PC-3 (cell line): ENCODE measurements at regions not wholly inside any gene's neighbourhood (a gene's known extent, or its start where the extent isn't known, plus 50 kb on each side); places are given as distances from the start of the nearest gene placed in this dataset.

Experiments used
- ATAC-seq: fragments of 200-7000 bp; cut with Tn5 transposase; 2 replicates; pipeline ENCODE4 v1.9.1; 2020; ENCODE audit warnings: mild to moderate bottlenecking, moderate library complexity
- BruUV-seq: library from RNA; stranded (reverse); fragments of 400-500 nt; replicated peaks from 2 replicates; lab custom pipeline; 2021; lab: Mats Ljungman, UMichigan
- CTCF ChIA-PET: fragments of 300-600 bp; sonication (Branson Sonifier 250); formaldehyde crosslinking; loops from one replicate; lab custom pipeline; 2022; ENCODE audit warnings: antibody characterized with exemption; lab: Charles Lee
- POLR2A ChIA-PET: fragments of 300-600 bp; sonication (Branson Sonifier 250); formaldehyde crosslinking; loops from one replicate; lab custom pipeline; 2022; ENCODE audit warnings: antibody characterized with exemption; ENCODE audit not compliant: unreplicated experiment; lab: Charles Lee
- DNase-seq: peaks from one replicate; pipeline ENCODE4 v3.0.0-alpha.2; 2015
- H2AFZ ChIP-seq: fragments of 300-600 bp; sonication (generic); 2 replicates; pipeline ENCODE4 v1.6.0; 2016; ENCODE audit warnings: antibody characterized with exemption, low read length
- H3F3A ChIP-seq: fragments of 300-600 bp; sonication (generic); one replicate; pipeline ENCODE4 v1.6.0; 2017; ENCODE audit warnings: antibody characterized with exemption, low read length, control low read depth, mild to moderate bottlenecking; ENCODE audit not compliant: unreplicated experiment
- H3K27ac ChIP-seq: fragments of 300-600 bp; sonication (generic); 2 replicates; pipeline ENCODE4 v1.5.1; 2016; ENCODE audit warnings: mild to moderate bottlenecking, low read length
- H3K27me3 ChIP-seq: fragments of 300-600 bp; sonication (generic); 2 replicates; pipeline ENCODE4 v1.6.1; 2016; ENCODE audit warnings: low read length, mixed read lengths
- H3K36me3 ChIP-seq: fragments of 300-600 bp; sonication (generic); 2 replicates; pipeline ENCODE4 v1.6.1; 2016; ENCODE audit warnings: low read depth, mixed run types, low read length, mixed read lengths
- H3K4me1 ChIP-seq: fragments of 300-600 bp; sonication (generic); 2 replicates; pipeline ENCODE4 v1.5.1; 2016; ENCODE audit warnings: low read length; ENCODE audit not compliant: insufficient read depth
- H3K4me2 ChIP-seq: fragments of 300-600 bp; sonication (generic); 2 replicates; pipeline ENCODE4 v1.6.0; 2016; ENCODE audit warnings: low read length
- H3K4me3 ChIP-seq: fragments of 300-600 bp; sonication (generic); 2 replicates; pipeline ENCODE4 v1.5.1; 2016; ENCODE audit warnings: mild to moderate bottlenecking, low read length, mixed read lengths
- H3K79me2 ChIP-seq: fragments of 300-600 bp; sonication (generic); 2 replicates; pipeline ENCODE4 v1.6.1; 2017; ENCODE audit warnings: low read length, mixed read lengths
- H3K9ac ChIP-seq: fragments of 300-600 bp; sonication (generic); 2 replicates; pipeline ENCODE4 v1.6.0; 2016; ENCODE audit warnings: mild to moderate bottlenecking, low read length
- H3K9me2 ChIP-seq: fragments of 300-600 bp; sonication (generic); replicated peaks from 2 replicates; pipeline ENCODE4 v1.6.1; 2016; ENCODE audit warnings: mixed run types, low read length, mixed read lengths
- H3K9me3 ChIP-seq: fragments of 300-600 bp; sonication (generic); 2 replicates; pipeline ENCODE4 v1.6.1; 2016; ENCODE audit warnings: low read length, mixed read lengths
- H4K20me1 ChIP-seq: fragments of 300-600 bp; sonication (generic); 2 replicates; pipeline ENCODE4 v1.6.1; 2016; ENCODE audit warnings: low read length, mixed read lengths
- EZH2 ChIP-seq: fragments of 300-600 bp; sonication (generic); IDR thresholded peaks from one replicate; pipeline ENCODE4 v1.6.1; 2017; ENCODE audit warnings: antibody characterized with exemption, mild to moderate bottlenecking, low read length; ENCODE audit not compliant: unreplicated experiment
- EZH2phosphoT487 ChIP-seq: fragments of 300-600 bp; sonication (generic); IDR thresholded peaks from 2 replicates; pipeline ENCODE4 v1.6.1; 2018; ENCODE audit warnings: mild to moderate bottlenecking, antibody characterized with exemption, low read length, borderline replicate concordance
- intact Hi-C: fragments of 100-400 bp; cut with micrococcal nuclease; formaldehyde crosslinking; loops from 2 replicates; pipeline ENCODE4 v1.9.0; 2023
- TF ChIP-seq, protein P1 (sequence below): fragments of 300-600 bp; sonication (generic); conservative IDR thresholded peaks from 2 replicates; pipeline ENCODE4 v1.5.1; 2017; ENCODE audit warnings: antibody characterized with exemption, low read depth, mild to moderate bottlenecking, low read length

- ChIA-PET POLR2A (no interaction called here), CTCF (no interaction called here)
- Histone ChIP-seq H3K4me3 (no peak overlapping the region), H3K27ac (no peak overlapping the region), H3K27me3 (no peaks in the 10 kb centered on the region), H3K9me2 (no peaks in the 10 kb centered on the region), H3K9me3 (no peaks in the 10 kb centered on the region), H3K4me2 (no peak overlapping the region), H2AFZ (no peak overlapping the region), H3F3A (no peaks in the 10 kb centered on the region), H3K36me3 (no peaks in the 10 kb centered on the region), H3K9ac (no peak overlapping the region), H3K4me1 (no peaks in the 10 kb centered on the region), H4K20me1 (no peaks in the 10 kb centered on the region), H3K79me2 (no peaks in the 10 kb centered on the region)
- DNase-seq (no peak), ATAC-seq (no peak)
- no peak for TF ChIP-seq EZH2
- intact Hi-C loops = no loop called here
- no TSS peak for BruUV-seq
These were observed 591.5 kb upstream of the ADAMTS9 start for GRCh38 chr3:65279225-65279782.

- ATAC-seq (no peak), DNase-seq (no peak)
- no peaks in the 10 kb centered on the region for H3K27me3 ChIP-seq
- ChIA-PET CTCF (no interaction called here), POLR2A (no interaction called here)
- H3K9me3 ChIP-seq = no peaks in the 10 kb centered on the region
- no peak overlapping the region for H3K9ac ChIP-seq
- H3K36me3 ChIP-seq = no peaks in the 10 kb centered on the region
- H3K27ac ChIP-seq = no peak overlapping the region
- no peak overlapping the region for H3K4me3 ChIP-seq
- H3K4me1 ChIP-seq = no peaks in the 10 kb centered on the region
- intact Hi-C loops = no loop called here
- no peaks in the 10 kb centered on the region for H3K9me2 ChIP-seq
- H2AFZ ChIP-seq = no peak overlapping the region
- no peak overlapping the region for H3K4me2 ChIP-seq
- TF ChIP-seq EZH2phosphoT487 = no peak
- H4K20me1 ChIP-seq = no peaks in the 10 kb centered on the region
- no peaks in the 10 kb centered on the region for H3F3A ChIP-seq
- no peaks in the 10 kb centered on the region for H3K79me2 ChIP-seq
- no TSS peak for BruUV-seq
These were observed 590.0 kb upstream of the ADAMTS9 start for GRCh38 chr3:65277798-65278197.

DNA sequence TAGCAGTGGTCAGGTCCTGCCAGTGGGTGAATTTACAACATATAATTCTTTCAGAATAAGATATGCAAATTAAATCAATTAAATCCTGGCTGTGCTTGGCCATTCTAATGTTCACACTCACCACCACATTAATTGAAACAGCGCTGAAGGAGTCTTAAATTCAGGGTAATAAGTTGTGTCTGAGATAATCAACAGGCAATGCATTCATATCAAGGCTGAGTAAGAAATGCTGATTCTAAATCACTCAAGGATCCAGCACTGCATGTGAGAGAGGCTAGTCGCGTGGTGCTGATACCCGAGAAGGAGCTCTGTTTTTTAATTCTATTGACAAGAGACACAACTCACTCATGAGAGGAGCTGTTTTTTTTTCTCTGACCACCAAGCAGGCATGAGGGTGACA, 588.8 kb upstream of the ADAMTS9 start:
- Histone ChIP-seq H3F3A (no peaks in the 10 kb centered on the region), H3K4me2 (no peak overlapping the region), H3K36me3 (no peaks in the 10 kb centered on the region), H3K79me2 (no peaks in the 10 kb centered on the region), H3K9me2 (no peaks in the 10 kb centered on the region), H3K9ac (no peak overlapping the region), H3K27me3 (no peaks in the 10 kb centered on the region), H3K27ac (no peak overlapping the region), H2AFZ (no peak overlapping the region), H3K4me1 (no peaks in the 10 kb centered on the region), H3K9me3 (no peaks in the 10 kb centered on the region), H3K4me3 (no peak overlapping the region), H4K20me1 (no peaks in the 10 kb centered on the region)
- TF ChIP-seq EZH2 (no peak), EZH2phosphoT487 (no peak)
- TF ChIP-seq, protein P1, sequence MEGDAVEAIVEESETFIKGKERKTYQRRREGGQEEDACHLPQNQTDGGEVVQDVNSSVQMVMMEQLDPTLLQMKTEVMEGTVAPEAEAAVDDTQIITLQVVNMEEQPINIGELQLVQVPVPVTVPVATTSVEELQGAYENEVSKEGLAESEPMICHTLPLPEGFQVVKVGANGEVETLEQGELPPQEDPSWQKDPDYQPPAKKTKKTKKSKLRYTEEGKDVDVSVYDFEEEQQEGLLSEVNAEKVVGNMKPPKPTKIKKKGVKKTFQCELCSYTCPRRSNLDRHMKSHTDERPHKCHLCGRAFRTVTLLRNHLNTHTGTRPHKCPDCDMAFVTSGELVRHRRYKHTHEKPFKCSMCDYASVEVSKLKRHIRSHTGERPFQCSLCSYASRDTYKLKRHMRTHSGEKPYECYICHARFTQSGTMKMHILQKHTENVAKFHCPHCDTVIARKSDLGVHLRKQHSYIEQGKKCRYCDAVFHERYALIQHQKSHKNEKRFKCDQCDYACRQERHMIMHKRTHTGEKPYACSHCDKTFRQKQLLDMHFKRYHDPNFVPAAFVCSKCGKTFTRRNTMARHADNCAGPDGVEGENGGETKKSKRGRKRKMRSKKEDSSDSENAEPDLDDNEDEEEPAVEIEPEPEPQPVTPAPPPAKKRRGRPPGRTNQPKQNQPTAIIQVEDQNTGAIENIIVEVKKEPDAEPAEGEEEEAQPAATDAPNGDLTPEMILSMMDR = no peak
- BruUV-seq = no TSS peak
- no peak for ATAC-seq
- DNase-seq = no peak
- POLR2A ChIA-PET = no interaction called here
- CTCF ChIA-PET = no interaction called here
- intact Hi-C loops = no loop called here

- no peak for DNase-seq
- Histone ChIP-seq H3K4me1 (no peaks in the 10 kb centered on the region), H3K9me2 (no peaks in the 10 kb centered on the region), H3K9ac (no peak overlapping the region), H4K20me1 (no peaks in the 10 kb centered on the region), H3F3A (no peaks in the 10 kb centered on the region), H3K27me3 (no peaks in the 10 kb centered on the region), H2AFZ (no peak overlapping the region), H3K27ac (no peak overlapping the region), H3K4me3 (no peak overlapping the region), H3K4me2 (no peak overlapping the region), H3K9me3 (no peaks in the 10 kb centered on the region), H3K36me3 (no peaks in the 10 kb centered on the region), H3K79me2 (no peaks in the 10 kb centered on the region)
- CTCF ChIA-PET = no interaction called here
- intact Hi-C loops = no loop called here
- ATAC-seq = no peak
- TF ChIP-seq EZH2phosphoT487 (no peak), EZH2 (no peak)
- TF ChIP-seq, protein P1 = no peak
- BruUV-seq = no TSS peak
- POLR2A ChIA-PET = no interaction called here
These were observed 580.6 kb upstream of the ADAMTS9 start for GRCh38 chr3:65268426-65268825.
